Fibroblast of skin of left quadriceps (primary cell): ENCODE measurements at regions not wholly inside any gene's neighbourhood (a gene's known extent, or its start where the extent isn't known, plus 50 kb on each side); places are given as distances from the start of the nearest gene placed in this dataset.
A peak's percentile ranks its signal among the peaks of the same experiment; 100 is the strongest.
"Not testable (repeated sequence)": the region's sequence is repeated elsewhere in the genome, so short reads cannot be mapped to it uniquely, and the experiment has no call there.

Experiments used
- DNase-seq, 2 experiments: peaks; one replicate each; pipeline ENCODE4 v3.0.0-alpha.2; 2013; ENCODE audit warnings: low read depth in 2 of 2

DNA sequence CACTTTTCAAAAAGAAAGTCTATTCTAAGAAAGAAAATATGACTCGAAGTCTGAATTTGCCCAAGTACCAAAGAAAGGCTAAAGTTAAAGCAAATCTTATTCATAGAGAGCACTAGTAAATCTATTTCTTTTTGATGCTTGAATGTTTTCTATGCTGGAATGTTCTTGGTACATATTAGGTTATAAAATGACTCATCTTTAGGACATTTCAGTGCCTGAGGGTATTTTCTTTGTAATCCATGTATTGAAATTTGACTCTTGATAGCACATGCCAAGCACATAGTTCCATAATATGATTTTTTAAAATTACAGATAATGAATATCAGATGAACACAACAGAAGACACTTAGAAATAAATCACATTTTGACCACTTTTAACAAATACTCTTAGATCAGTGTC, 232.8 kb downstream of the TRIML1 start:
- DNase-seq = peak; percentile 57 to 60

DNA sequence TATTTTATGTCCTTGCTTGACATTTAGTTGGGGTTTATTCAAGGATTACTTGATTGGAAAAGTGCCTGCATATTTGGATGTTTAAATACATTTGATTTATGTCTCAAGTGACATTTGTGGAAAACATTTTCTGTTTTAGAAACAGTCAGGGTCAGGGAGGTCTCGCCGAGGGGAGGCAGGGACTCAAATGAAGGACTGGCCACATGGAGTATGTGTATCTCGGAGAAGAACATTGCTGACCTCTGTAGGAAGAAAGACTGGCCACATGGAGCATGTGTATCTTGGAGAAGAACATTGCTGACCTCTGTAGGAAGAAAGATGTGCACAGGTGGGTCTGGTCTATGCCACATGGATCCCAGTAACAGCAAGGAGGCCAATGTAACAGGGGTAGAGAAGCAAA, 233.6 kb downstream of the TRIML1 start:
- no peak for DNase-seq

DNA sequence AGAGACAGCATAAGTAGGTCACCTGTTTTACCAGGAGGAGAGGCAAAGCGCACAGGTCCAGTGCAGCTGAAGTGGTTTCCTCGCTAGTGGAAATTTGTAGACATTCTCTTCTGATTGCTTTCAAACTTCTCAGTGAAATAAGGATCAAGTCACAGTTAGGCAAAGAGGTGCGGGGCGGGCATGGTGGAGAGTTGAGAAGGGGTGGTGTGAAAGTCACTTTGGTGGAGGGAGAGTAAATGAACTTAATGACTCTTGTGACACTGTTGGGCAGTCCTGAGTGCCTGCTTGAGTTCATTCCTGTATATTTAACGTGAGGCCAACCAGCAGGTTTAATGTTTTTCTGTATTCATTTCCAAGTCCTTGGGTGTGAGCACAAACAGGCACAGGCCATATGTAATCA, 235.6 kb downstream of the TRIML1 start:
- DNase-seq = no peak

DNA sequence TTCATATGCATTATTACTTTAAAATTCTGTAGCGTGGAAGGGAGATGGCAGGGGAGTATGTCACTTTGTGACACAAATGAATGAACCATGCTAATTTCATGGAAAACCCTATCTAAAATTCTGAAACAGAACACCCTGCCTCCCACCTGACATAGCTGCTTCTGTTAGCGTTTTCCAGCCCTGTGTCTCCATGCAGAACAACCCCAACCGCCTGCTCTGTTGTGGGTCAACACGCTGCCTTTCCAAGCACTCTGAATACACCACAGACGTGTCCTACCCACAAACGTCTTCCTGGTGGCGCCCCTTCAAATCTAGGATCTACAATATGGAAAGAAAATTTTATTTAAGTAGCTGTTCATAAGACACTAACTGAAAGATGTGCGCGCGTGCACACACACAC, 238.6 kb downstream of the TRIML1 start:
- no peak for DNase-seq

DNA sequence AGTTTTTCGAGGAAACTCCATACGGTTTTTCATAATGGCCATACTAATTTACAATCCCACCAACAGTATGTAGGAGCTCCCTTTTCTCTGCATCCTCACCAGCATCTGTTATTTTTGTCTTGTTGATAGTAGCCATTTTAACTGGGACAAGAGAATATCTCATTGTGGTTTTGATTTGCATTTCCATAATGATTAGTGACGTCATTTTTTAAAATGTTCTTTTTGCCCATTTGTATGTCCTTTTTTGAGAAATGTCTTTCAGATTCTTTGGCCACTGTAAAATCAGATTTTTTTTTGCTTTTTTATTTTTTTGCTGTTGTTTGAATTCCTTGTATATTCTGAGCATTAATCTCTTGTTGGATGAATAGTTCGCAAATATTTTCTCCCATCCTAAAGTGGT, 243.9 kb downstream of the TRIML1 start:
- DNase-seq = no peak

DNA sequence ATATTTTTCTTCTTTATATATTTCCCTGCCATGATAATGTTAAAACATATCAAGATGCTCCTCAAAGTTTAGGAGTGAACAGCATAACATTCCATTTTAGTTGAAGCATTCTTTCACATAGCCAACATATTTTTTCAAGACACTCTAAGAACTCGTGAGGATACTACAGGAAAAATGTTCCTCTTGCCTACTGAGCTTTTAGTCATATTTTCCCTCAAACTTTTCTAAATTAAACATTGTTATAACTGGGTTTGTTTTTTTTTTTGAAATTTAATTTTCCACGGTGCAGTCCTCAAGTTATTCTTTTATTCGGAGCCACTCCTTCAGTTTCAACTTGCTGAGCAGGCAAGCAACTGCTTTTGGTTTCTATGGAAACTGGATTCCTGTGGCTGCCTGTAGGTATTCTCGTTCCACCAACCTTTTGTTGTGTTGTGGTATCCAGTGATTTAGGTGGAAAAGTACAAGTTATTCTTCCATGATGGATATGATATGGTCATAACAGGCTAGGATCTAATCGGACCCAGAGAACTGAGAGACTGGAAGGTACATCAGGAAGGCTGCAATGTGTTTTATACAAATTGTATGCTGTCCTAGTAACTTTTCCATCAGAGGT, 248.0 kb downstream of the TRIML1 start:
- no peak for DNase-seq

DNA sequence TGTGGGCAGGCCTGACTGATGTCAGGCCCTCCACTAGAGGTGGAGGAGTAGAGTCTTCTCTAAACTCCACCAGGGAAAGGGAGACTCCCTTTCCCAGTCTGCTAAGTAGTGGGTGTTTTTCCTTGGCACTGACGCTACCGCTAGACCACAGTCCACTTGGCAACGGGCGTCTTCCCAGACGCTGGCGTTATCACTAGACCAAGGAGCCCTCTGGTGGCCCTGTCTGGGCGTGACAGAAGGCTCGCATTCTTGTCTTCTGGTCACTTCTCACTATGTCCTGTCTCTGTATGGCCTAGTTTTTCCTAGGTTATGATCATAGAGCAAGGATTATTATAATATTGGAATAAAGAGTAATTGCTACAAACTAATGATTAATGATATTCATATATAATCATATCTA, 252.1 kb downstream of the TRIML1 start:
- DNase-seq = not testable (repeated sequence)

DNA sequence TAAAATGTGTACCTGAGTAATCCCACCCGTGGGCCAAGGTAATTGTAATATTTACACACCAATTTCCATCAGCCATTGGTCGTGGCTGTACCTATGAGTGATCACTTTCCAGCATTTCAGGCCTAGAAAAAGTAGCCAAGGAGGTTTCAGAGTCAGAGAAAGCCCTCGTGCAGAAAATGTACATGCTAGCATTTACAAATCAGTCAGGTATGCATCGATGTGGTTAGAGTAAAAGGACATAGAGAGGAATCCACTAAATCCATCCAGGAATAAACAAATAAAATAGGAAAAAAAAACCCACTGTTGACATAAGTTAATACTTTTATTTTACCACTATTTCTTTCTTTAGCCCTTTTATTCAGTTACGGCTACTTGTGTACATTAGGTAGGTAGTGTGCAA, 256.8 kb downstream of the TRIML1 start:
- DNase-seq = no peak

DNA sequence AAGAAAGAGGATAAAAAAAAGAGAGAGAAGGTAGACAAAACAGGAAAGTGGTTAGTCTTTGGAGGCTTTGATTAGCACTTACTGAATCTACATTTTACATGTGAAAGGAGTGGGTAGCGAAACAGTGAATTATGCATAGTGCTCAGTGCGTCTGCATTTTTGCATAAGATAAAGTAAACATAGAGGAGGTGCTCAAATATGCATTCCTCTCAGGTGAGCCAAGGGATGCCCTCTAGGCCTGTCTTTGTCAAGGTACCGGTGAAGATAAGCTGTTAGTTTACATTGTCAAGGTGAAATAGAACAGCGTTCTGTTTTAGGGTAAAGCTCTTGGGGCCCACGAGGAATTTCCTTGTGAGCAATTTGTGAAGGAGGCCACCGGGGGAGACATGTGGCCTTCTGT, 260.6 kb downstream of the TRIML1 start:
- no peak for DNase-seq

DNA sequence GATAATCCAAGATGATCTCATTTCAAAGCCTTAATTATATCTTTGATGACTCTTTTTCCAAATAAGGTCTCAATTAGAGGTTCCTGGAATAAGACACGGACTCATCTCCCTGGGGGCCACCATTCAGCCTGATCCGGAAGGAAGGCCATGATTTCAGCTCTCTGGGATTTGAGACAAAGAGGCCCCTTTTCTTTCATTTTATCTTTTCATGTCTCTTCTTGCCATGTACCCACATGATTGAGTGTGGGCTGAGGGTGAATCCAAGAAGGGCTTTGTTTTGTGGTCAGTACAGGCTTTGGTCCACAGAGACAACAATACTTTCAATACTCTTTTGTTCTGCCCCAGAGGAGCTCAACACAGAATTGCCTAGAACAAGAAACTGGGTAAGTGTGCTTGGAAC, 261.2 kb downstream of the TRIML1 start:
- DNase-seq = peak; percentile 62

DNA sequence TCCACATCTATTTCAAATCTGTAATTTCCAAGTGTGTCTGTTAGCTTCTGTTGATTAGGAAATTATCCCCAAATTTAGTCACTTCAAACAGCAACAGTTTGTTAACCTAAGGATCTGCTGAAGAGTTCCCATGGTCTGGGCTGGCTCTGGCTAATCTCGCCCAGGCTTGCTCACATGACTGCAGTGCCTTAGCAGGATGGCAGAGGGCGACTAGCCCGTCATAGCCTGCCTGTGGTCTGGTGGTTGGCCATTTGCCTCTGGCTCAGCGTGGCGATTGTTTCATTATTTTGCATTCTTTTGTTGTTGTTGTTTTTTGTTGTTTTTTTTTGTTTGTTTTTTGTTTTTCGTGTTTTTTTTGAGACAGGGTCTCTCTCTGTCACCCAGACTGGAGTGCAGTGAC, 264.0 kb downstream of the TRIML1 start:
- DNase-seq = no peak

DNA sequence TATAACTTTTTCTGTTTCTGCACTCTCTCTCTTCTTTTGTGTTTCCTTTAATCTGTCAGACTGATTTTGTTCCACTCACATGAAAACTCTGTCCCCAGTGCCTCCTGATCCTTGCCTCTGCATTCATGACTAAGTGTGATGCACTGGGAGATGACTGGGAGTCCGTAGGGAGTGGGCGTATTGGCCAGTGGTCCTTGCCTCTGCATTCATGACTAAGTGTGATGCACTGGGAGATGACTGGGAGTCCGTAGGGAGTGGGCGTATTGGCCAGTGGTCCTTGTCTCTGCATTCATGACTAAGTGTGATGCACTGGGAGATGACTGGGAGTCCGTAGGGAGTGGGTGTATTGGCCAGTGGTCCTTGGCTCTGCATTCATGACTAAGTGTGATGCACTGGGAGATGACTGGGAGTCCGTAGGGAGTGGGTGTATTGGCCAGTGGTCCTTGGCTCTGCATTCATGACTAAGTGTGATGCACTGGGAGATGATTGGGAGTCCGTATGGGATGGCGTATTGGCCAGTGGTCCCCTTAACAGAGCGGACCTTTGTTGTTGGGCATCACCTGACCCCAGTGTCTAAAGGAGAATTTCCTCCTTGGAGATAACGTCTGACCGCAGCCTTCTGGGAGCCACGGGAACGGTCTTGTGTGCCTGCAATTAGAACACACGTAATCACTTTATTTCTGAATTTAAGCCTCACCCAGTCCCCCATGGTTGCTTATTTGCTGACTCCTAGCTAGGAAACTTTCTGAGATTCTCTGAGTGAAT, 266.0 kb downstream of the TRIML1 start:
- DNase-seq = not testable (repeated sequence)

DNA sequence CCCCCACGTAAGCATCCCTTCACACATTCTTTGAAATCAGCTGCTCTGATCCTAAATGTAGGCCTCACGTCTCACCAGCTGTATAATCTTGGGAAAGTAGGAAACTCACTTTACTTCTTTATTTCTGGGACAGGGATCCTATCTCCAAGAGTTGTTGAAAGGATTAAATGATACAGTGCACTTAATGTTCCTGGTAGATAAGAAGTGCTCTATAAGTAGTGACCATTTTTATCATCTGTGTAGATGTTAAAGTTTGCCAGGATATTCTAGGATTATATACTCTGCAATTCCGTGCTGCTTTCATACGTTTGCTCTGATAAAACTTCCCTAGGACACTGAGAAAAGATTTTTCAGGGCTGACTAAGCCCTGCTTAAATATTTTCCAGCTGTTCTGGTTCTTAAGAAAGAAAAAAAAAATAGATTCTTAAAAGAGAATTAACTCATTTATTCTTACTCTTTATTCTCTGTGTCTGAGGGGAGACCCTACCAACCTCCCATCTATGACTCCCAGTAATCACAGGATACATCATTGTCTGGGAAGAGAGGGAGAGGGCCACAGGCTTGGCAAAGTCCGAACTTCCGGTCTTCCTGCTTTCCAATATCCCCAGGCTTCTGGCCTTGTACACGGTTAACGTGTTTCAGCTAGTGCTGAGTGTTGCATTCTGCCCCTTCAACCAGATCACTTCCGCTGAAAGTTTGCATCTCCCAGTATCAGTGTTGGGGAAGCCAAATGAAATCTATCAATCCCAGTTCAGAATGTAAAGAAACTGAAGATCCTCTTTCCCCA, 269.2 kb downstream of the TRIML1 start:
- DNase-seq = peak; percentile 56 to 66

DNA sequence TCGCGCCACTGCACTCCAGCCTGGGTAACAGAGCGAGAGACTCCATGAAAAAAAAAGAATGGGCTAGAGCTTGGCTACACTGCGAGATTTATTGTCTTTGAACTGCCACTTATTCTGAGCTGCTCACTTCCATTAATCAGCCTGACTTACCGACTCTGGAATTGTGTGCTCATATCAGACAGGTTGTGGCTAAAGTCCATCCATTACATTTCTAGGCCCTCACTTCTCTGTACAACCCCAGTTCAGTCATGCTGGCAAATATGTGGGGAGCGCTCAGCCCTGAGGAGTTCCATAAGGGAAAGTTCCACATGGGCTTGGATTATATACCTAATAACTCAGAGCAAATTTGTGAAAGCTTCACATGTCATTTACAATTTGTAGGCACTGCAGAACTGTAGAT, 270.6 kb downstream of the TRIML1 start:
- no peak for DNase-seq

DNA sequence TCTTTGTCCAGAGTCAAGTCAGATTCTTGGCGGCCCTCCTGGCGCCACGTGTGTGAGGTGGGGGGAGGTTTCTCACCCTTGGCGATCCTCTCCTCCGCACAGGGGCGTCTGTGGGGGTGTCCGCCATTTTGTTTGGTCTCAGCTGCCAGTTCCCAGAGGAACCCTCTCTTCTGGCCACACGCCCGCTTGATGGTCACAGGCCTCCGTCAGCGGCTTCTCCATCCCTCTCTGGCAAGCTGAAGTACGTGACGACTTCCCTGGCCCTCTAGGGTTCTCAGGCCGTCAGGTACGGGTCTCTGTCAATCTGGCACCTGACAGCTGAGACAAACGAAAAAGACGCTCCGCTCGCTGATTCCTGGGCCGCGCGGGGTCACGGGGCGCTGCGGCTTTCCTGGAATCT, 272.6 kb downstream of the TRIML1 start:
- DNase-seq = no peak

DNA sequence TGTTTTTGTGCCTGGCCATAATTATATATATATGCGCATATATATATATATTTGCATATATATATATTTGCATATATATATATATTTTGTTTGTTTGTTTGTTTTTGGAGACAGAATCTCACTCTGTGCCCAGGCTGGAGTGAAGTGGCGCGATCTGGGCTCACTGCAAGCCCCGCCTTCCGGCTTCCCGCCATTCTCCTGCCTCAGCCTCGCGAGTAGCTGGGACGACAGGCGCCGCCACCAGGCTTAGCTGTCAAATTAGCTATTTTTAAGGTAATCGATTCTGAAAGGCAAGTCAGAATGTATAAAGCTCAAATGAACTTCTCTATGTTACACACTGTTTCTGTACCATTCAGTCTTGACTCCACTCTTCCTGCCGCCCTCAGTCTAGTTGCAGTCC, 273.3 kb downstream of the TRIML1 start:
- DNase-seq = no peak

DNA sequence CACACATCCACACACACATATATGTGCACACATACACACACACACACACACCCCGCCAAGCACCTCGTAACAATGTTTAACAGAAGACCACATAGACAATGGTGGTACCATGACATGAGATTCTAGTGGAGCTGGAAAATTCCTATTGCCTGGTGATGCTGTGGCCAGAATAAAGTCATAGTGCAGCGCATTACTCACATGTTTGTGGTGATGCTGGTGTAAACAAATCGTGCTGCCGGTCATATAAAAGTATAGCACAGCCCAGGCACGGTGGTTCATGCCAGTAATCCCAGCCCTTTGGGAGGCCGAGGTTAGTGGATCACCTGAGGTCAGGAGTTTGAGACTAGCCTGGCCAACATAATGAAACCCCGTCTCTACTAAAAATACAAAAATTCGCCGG, 275.2 kb downstream of the TRIML1 start:
- no peak for DNase-seq

DNA sequence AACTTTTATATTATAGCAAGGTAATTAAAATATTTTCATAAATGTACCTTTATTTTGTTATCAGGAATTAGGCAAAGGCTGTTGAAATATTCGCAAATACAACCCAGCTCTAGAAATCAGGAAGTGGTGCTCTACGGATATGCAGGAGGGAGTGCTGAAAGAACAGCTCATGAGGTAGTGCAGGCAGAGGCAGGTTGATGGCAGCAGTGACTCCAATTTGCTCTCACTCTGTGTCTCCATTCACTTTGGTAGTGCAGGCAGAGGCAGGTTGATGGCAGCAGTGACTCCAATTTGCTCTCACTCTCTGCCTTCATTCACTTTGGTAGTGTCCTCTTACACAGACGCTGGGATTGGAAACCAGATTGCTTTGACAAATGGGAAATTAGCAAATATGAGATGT, 277.9 kb downstream of the TRIML1 start:
- no peak for DNase-seq

DNA sequence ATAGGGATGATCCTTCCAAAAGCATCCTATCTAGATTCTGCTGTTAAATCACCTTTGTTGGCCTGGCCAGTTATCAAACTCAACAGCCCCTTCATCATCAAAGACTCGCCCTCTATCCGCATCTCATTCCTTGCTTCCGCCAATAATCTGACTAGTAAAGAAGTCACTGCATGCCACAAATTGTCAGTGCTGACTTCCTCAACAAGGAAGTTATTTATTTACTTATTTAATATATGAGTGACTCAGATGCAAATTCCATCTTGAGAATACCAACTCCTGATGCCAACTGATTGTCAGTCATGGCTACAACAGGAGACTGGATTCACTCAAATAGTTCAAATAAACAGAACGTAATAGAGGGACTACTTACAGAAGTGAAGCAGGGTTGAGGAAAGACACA, 283.8 kb downstream of the TRIML1 start:
- no peak for DNase-seq

DNA sequence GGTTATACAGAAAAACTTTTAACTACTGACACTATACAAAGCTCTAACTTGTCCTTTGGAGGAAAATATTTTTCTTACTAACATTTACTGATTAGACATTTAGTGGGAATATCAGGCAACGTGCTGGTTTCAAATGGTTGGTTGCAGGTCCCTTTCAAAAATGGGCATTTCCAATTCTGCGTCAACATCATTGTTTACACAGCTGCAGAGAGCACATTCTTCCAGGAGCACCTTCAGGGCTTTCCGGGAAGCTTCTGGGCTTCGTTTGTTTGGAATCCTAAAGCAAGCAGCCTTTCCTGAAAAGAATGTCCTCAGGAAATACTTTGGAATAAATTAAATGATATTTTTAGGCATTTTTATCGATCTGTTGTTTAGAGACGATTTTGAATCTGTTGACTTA, 289.7 kb downstream of the TRIML1 start:
- DNase-seq = no peak

DNA sequence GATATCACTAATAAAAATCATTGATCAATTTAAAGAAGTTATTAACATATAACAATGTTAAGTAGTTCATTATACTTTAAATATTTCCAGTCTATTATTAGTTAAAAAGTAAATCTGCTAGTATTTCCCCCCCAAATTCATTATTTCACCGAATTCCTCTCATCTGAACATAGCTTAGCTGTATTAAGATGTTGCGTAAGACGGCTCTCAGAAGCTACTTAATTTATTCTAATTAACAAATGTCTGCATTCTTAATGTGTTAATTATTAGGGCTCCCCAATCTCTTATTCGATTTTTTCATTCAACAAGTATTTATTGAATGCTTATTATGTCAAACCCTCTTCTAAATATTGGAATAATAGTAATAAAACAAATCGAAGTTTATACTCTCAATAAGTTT, 290.7 kb downstream of the TRIML1 start:
- no peak for DNase-seq

DNA sequence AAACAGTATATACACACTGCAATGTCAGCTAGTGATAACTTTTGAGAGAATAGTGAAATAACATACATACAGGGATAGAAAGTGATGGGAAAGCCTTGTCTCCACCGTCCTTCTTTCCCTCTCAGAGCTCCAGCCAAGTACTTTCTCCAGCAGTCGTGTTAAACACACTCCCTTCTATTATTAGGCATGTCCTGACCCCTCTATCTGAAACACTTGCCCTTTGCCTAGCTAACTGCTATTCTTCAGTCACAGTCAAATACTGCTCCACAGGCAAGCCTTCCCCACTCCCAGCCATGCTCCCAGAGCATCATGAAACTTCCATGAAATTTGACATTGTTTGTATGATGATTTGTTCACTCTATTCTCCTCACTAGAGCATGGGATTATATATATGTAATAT, 291.1 kb downstream of the TRIML1 start:
- DNase-seq = no peak

DNA sequence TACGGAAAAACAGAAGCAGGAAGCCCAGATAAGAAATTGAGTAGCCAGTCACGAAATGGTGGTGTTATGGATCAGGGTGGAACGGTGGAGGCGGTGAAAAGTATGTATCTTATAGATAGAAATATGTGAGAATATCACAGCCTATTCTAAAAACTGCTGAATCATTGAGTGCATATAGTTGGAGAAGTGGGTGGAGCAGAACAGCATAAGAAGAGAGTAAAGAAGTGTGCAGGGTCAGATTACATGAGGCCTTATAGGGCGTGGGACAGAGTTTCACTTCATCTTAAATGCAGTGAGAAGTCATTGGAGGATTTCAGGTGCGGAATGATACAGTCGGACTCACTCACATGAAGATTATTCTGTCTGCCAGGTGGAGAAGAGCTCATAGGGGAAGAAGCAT, 293.1 kb downstream of the TRIML1 start:
- DNase-seq = no peak
